HEK293 (cell line): ENCODE measurements at regions not wholly inside any gene's neighbourhood (a gene's known extent, or its start where the extent isn't known, plus 50 kb on each side); places are given as distances from the start of the nearest gene placed in this dataset.

Experiments used
- CTCF ChIP-seq: fragments of 450-650 bp; formaldehyde crosslinking; IDR thresholded peaks from 2 replicates; pipeline ENCODE4 v1.5.1; 2016; ENCODE audit warnings: missing biosample characterization, missing genetic modification characterization
- ELK4 ChIP-seq: IDR thresholded peaks from 2 replicates; pipeline ENCODE4 v1.6.1; 2011; ENCODE audit warnings: mild to moderate bottlenecking, low read depth, low read length, borderline replicate concordance
- PATZ1 ChIP-seq: fragments of 450-650 bp; formaldehyde crosslinking; IDR thresholded peaks from 2 replicates; pipeline ENCODE4 v1.5.1; 2016; ENCODE audit warnings: missing biosample characterization, missing genetic modification characterization
- SP2 ChIP-seq: fragments of 450-650 bp; formaldehyde crosslinking; IDR thresholded peaks from 2 replicates; pipeline ENCODE4 v1.5.1; 2016; ENCODE audit warnings: missing biosample characterization, missing genetic modification characterization
- ZBTB1 ChIP-seq: fragments of 450-650 bp; formaldehyde crosslinking; IDR thresholded peaks from 2 replicates; pipeline ENCODE4 v1.5.1; 2016; ENCODE audit warnings: missing biosample characterization, missing genetic modification characterization
- ZFHX2 ChIP-seq: fragments of 450-650 bp; formaldehyde crosslinking; conservative IDR thresholded peaks from 2 replicates; pipeline ENCODE4 v1.5.1; 2016; ENCODE audit warnings: missing biosample characterization, missing genetic modification characterization
- ZNF24 ChIP-seq: fragments of 450-650 bp; formaldehyde crosslinking; IDR thresholded peaks from 2 replicates; pipeline ENCODE4 v1.5.1; 2016; ENCODE audit warnings: missing biosample characterization, missing genetic modification characterization
- ZNF362 ChIP-seq: fragments of 450-650 bp; formaldehyde crosslinking; IDR thresholded peaks from 2 replicates; pipeline ENCODE4 v1.5.1; 2016; ENCODE audit warnings: missing biosample characterization, missing genetic modification characterization
- ZNF404 ChIP-seq: fragments of 450-650 bp; formaldehyde crosslinking; IDR thresholded peaks from 2 replicates; pipeline ENCODE4 v1.5.1; 2017; ENCODE audit warnings: missing biosample characterization, missing genetic modification characterization
- ZNF501 ChIP-seq: fragments of 450-650 bp; formaldehyde crosslinking; IDR thresholded peaks from 2 replicates; pipeline ENCODE4 v1.5.1; 2016; ENCODE audit warnings: missing biosample characterization, missing genetic modification characterization
- ZNF747 ChIP-seq: fragments of 450-650 bp; formaldehyde crosslinking; IDR thresholded peaks from 2 replicates; pipeline ENCODE4 v1.5.1; 2016; ENCODE audit warnings: missing biosample characterization, missing genetic modification characterization
- ZSCAN23 ChIP-seq: fragments of 450-650 bp; formaldehyde crosslinking; IDR thresholded peaks from 2 replicates; pipeline ENCODE4 v1.5.1; 2016; ENCODE audit warnings: missing biosample characterization, missing genetic modification characterization

- no peak for TF ChIP-seq ZSCAN23 (tag by site-specific recombination)
- TF ChIP-seq CTCF (tag by site-specific recombination), result no peak
- TF ChIP-seq ZNF362 (tag by site-specific recombination), result no peak
- TF ChIP-seq ELK4, result no peak
- TF ChIP-seq ZNF24 (tag by site-specific recombination), result no peak
- no peak for TF ChIP-seq SP2 (tag by site-specific recombination)
- no peak for TF ChIP-seq ZFHX2 (tag by site-specific recombination)
- TF ChIP-seq ZNF501 (tag by site-specific recombination), result no peak
- no peak for TF ChIP-seq PATZ1 (tag by site-specific recombination)
- no peak for TF ChIP-seq ZBTB1 (tag by site-specific recombination)
- TF ChIP-seq ZNF747 (tag by site-specific recombination), result no peak
- TF ChIP-seq ZNF404 (tag by site-specific recombination), result no peak
These were observed 147.2 kb upstream of the BANK1 start for GRCh38 chr4:101643186-101643837.
